ENCODE measurements at regions not wholly inside any gene's neighbourhood (a gene's known extent, or its start where the extent isn't known, plus 50 kb on each side); places are given as distances from the start of the nearest gene placed in this dataset.
A peak's percentile ranks its signal among the peaks of the same experiment; 100 is the strongest.

DNA sequence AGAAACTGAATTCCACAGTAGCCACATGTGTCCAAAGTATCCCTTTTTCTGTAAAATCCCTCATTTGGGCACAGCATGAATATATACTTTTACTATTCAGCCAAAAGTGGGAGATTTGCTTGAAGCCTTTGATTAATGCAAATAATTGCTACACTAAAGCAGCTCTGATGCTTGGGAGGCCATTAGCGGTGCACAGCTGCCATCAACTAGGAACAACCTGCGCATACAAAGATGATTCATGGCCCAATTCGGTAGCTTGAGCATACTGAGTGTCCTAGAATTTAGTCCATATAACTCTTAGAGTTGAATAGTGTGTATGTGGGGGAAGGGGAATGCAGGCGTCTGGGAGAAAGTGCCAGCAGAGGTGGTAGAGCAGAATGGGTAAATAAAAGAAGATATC lies 277.0 kb upstream of the RMST start:
- TF ChIP-seq CTCF (IDR thresholded peaks at IDR 0.05; ENCODE audit: borderline replicate concordance, extremely low read depth, insufficient read depth) = no peak
- no peaks in the 10 kb centered on the region for H3K36me3 ChIP-seq (ENCODE audit: control insufficient read depth in 2 of 3, insufficient read depth in 3 of 3, low read length in 3 of 3)
- FAIRE-seq = no peak
- H3K9me3 ChIP-seq (ENCODE audit: control insufficient read depth in 2 of 3, insufficient read depth in 1 of 3, low read length in 3 of 3) = peaks cover 0 to 5% (median 0%) of the 10 kb centered on the region in 3 donors
- intact Hi-C loops (cut with DNase I) = no loop called here
- no peak overlapping the region for H3K9ac ChIP-seq (ENCODE audit: low read length in 3 of 3)
- no peak overlapping the region for H3K27ac ChIP-seq (ENCODE audit: low read depth in 2 of 2, low read length in 2 of 2)
- no peaks in the 10 kb centered on the region for H3K27me3 ChIP-seq (ENCODE audit: control insufficient read depth, insufficient read depth, low read length)
- no peak overlapping the region for H3K4me3 ChIP-seq (ENCODE audit: low read length in 3 of 3)
- DNase-seq = no peak
- no peaks in the 10 kb centered on the region for H3K4me1 ChIP-seq (ENCODE audit: control insufficient read depth in 2 of 3, insufficient read depth in 2 of 3, low read depth in 1 of 3, low read length in 3 of 3)

GRCh38 chr12:97194546-97194945 lies 268.1 kb upstream of the RMST start:
- no peak overlapping the region for H3K27ac ChIP-seq (ENCODE audit: low read depth in 2 of 2, low read length in 2 of 2)
- H3K36me3 ChIP-seq (ENCODE audit: control insufficient read depth in 2 of 3, insufficient read depth in 3 of 3, low read length in 3 of 3) = no peaks in the 10 kb centered on the region
- no peak for TF ChIP-seq CTCF (IDR thresholded peaks at IDR 0.05; ENCODE audit: borderline replicate concordance, extremely low read depth, insufficient read depth)
- H3K9me3 ChIP-seq (ENCODE audit: control insufficient read depth in 2 of 3, insufficient read depth in 1 of 3, low read length in 3 of 3) = peaks cover 0 to 7% (median 0%) of the 10 kb centered on the region in 3 donors
- intact Hi-C loops (cut with DNase I) = no loop called here
- DNase-seq (no peak), FAIRE-seq (no peak)
- H3K4me3 ChIP-seq (ENCODE audit: low read length in 3 of 3) = no peak overlapping the region
- no peak overlapping the region for H3K9ac ChIP-seq (ENCODE audit: low read length in 3 of 3)
- H3K27me3 ChIP-seq (ENCODE audit: control insufficient read depth, insufficient read depth, low read length) = no peaks in the 10 kb centered on the region
- H3K4me1 ChIP-seq (ENCODE audit: control insufficient read depth in 2 of 3, insufficient read depth in 2 of 3, low read depth in 1 of 3, low read length in 3 of 3) = no peaks in the 10 kb centered on the region

DNA sequence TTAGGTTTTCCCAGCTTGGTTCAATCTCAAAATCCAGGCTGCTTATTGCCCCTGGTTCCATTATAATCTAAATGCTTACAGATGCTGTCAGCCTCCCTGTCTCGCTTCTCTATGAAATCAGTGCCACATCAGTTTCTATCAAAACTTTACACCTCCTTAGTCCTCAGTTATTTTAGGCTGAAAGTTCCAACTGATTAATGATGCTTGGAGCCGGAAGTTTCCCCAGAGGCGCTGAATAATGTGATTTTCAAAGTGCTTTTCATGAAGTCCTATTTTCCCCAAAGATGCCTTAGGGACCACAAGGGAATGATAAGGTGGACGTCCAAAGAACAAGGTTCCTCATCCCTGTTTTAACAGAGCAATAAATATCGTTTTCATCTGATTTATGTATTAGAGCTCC lies 262.4 kb upstream of the RMST start:
- no peak overlapping the region for H3K4me3 ChIP-seq (ENCODE audit: low read length in 3 of 3)
- H3K27ac ChIP-seq (ENCODE audit: low read depth in 2 of 2, low read length in 2 of 2) = no peak overlapping the region
- H3K9ac ChIP-seq (ENCODE audit: low read length in 3 of 3) = no peak overlapping the region
- DNase-seq = peak in 3 of 5 donors; percentile 35 to 83 (median 74)
- TF ChIP-seq CTCF (IDR thresholded peaks at IDR 0.05; ENCODE audit: borderline replicate concordance, extremely low read depth, insufficient read depth) = no peak
- intact Hi-C loops (cut with DNase I) = no loop called here
- FAIRE-seq = no peak
- H3K9me3 ChIP-seq (ENCODE audit: control insufficient read depth in 2 of 3, insufficient read depth in 1 of 3, low read length in 3 of 3) = no peaks in the 10 kb centered on the region
- H3K36me3 ChIP-seq (ENCODE audit: control insufficient read depth in 2 of 3, insufficient read depth in 3 of 3, low read length in 3 of 3) = no peaks in the 10 kb centered on the region
- H3K4me1 ChIP-seq (ENCODE audit: control insufficient read depth in 2 of 3, insufficient read depth in 2 of 3, low read depth in 1 of 3, low read length in 3 of 3) = no peaks in the 10 kb centered on the region
- H3K27me3 ChIP-seq (ENCODE audit: control insufficient read depth, insufficient read depth, low read length) = no peaks in the 10 kb centered on the region

GRCh38 chr12:97203408-97203807 lies 259.2 kb upstream of the RMST start:
- Histone ChIP-seq H3K4me1 (ENCODE audit: control insufficient read depth in 2 of 3, insufficient read depth in 2 of 3, low read depth in 1 of 3, low read length in 3 of 3) (no peaks in the 10 kb centered on the region), H3K36me3 (ENCODE audit: control insufficient read depth in 2 of 3, insufficient read depth in 3 of 3, low read length in 3 of 3) (no peaks in the 10 kb centered on the region), H3K9me3 (ENCODE audit: control insufficient read depth in 2 of 3, insufficient read depth in 1 of 3, low read length in 3 of 3) (peaks cover 0 to 2% (median 0%) of the 10 kb centered on the region in 3 donors), H3K4me3 (ENCODE audit: low read length in 3 of 3) (no peak overlapping the region), H3K9ac (ENCODE audit: low read length in 3 of 3) (no peak overlapping the region), H3K27ac (ENCODE audit: low read depth in 2 of 2, low read length in 2 of 2) (no peak overlapping the region), H3K27me3 (ENCODE audit: control insufficient read depth, insufficient read depth, low read length) (no peaks in the 10 kb centered on the region)
- no peak for FAIRE-seq
- intact Hi-C loops (cut with DNase I) = no loop called here
- DNase-seq = no peak
- TF ChIP-seq CTCF (IDR thresholded peaks at IDR 0.05; ENCODE audit: borderline replicate concordance, extremely low read depth, insufficient read depth) = no peak

Measured in kidney (tissue), 13 donors.